Astrocyte of the spinal cord (primary cell): ENCODE measurements at regions not wholly inside any gene's neighbourhood (a gene's known extent, or its start where the extent isn't known, plus 50 kb on each side); places are given as distances from the start of the nearest gene placed in this dataset.

Experiments used
- DNase-seq: peaks from one replicate; pipeline ENCODE4 v3.0.0; 2011; ENCODE audit warnings: low read depth, low spot score
- H3K4me3 ChIP-seq: 2 replicates; pipeline ENCODE4 v1.5.1; 2011; ENCODE audit warnings: low read depth, mild to moderate bottlenecking, low read length, moderate library complexity
- CTCF ChIP-seq: IDR thresholded peaks from 2 replicates; pipeline ENCODE4 v1.5.1; 2012; ENCODE audit warnings: low read depth, mild to moderate bottlenecking, low read length, inconsistent platforms
- in situ Hi-C: cut with HindIII; loops from 2 replicates; pipeline ENCODE4 v1.10.0; 2017; ENCODE audit warnings: low sequenced_read_pairs

GRCh38 chr2:144826105-144826504 lies 306.2 kb upstream of the ZEB2 start:
- TF ChIP-seq CTCF = no peak
- in situ Hi-C loops = no loop called here
- no peak overlapping the region for H3K4me3 ChIP-seq

GRCh38 chr2:144825331-144826020 lies 305.6 kb upstream of the ZEB2 start:
- DNase-seq = no peak
- in situ Hi-C loops = no loop called here
- TF ChIP-seq CTCF = no peak
- no peak overlapping the region for H3K4me3 ChIP-seq

More at GRCh38 chr2:144826105-144826504, 306.2 kb upstream of the ZEB2 start:
- DNase-seq = no peak

- TF ChIP-seq CTCF = no peak
- in situ Hi-C loops = no loop called here
- DNase-seq = no peak
- no peak overlapping the region for H3K4me3 ChIP-seq
Measured at GRCh38 chr2:144824306-144825080, 304.6 kb upstream of the ZEB2 start.

- no peak for TF ChIP-seq CTCF
- in situ Hi-C loops = no loop called here
- no peak for DNase-seq
- no peak overlapping the region for H3K4me3 ChIP-seq
Measured at GRCh38 chr2:144822966-144823365, 303.0 kb upstream of the ZEB2 start.

- no peak for DNase-seq
- H3K4me3 ChIP-seq = no peak overlapping the region
- in situ Hi-C loops = no loop called here
- TF ChIP-seq CTCF = no peak
Measured at GRCh38 chr2:144812288-144812687, 292.4 kb upstream of the ZEB2 start.

- TF ChIP-seq CTCF = no peak
- H3K4me3 ChIP-seq = no peak overlapping the region
- in situ Hi-C loops = no loop called here
- peak; percentile 82 for DNase-seq
Measured at GRCh38 chr2:144801766-144802165, 281.8 kb upstream of the ZEB2 start.
